ENCODE measurements at regions not wholly inside any gene's neighbourhood (a gene's known extent, or its start where the extent isn't known, plus 50 kb on each side); places are given as distances from the start of the nearest gene placed in this dataset.

GRCh38 chr3:99012051-99012450, 110.6 kb upstream of the DCBLD2 start:
- TF ChIP-seq ZBTB11 (CRISPR knock-in tag; IDR thresholded peaks at IDR 0.05) (no peak), RUNX3 (IDR thresholded peaks at IDR 0.05; ENCODE audit: low read length) (peak; percentile 62; the same call in 1 of the 2 replicates), POLR2A (IDR thresholded peaks at IDR 0.05; ENCODE audit: low read depth, low read length) (no peak), CHD1 (IDR thresholded peaks at IDR 0.05; ENCODE audit: low read depth, low read length) (no peak), ZNF592 (IDR thresholded peaks at IDR 0.05) (no peak), KAT2A (conservative IDR thresholded peaks at IDR 0.05; ENCODE audit: control insufficient read depth, low read depth, low read length) (no peak), POU2F2 (IDR thresholded peaks at IDR 0.05; ENCODE audit: borderline replicate concordance, low read depth, low read length) (peak; percentile 34; the same call in 1 of the 3 replicates), CEBPB (IDR thresholded peaks at IDR 0.05; ENCODE audit: borderline replicate concordance in 1 of 2, low read depth in 2 of 2, low read length in 2 of 2) (peak in 1 of 2 experiments; percentile 64; a peak in 1 of 4 replicates), RCOR1 (conservative IDR thresholded peaks at IDR 0.05; ENCODE audit: low read depth, low read length) (no peak), CREB1 (IDR thresholded peaks at IDR 0.05; ENCODE audit: low read depth) (0 out of 2 replicates have a peak, but pooled peaks have one; percentile 58), RBBP5 (conservative IDR thresholded peaks at IDR 0.05) (no peak), MAX (IDR thresholded peaks at IDR 0.05; ENCODE audit: low read depth, low read length) (no peak), BRCA1 (IDR thresholded peaks at IDR 0.05; ENCODE audit: low read depth, low read length) (no peak)
- TF ChIP-seq, protein P1, sequence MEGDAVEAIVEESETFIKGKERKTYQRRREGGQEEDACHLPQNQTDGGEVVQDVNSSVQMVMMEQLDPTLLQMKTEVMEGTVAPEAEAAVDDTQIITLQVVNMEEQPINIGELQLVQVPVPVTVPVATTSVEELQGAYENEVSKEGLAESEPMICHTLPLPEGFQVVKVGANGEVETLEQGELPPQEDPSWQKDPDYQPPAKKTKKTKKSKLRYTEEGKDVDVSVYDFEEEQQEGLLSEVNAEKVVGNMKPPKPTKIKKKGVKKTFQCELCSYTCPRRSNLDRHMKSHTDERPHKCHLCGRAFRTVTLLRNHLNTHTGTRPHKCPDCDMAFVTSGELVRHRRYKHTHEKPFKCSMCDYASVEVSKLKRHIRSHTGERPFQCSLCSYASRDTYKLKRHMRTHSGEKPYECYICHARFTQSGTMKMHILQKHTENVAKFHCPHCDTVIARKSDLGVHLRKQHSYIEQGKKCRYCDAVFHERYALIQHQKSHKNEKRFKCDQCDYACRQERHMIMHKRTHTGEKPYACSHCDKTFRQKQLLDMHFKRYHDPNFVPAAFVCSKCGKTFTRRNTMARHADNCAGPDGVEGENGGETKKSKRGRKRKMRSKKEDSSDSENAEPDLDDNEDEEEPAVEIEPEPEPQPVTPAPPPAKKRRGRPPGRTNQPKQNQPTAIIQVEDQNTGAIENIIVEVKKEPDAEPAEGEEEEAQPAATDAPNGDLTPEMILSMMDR (IDR thresholded peaks at IDR 0.05 in 2 of 3, conservative IDR thresholded peaks at IDR 0.05 in 1 of 3; ENCODE audit: control insufficient read depth in 2 of 3, extremely low read depth in 1 of 3, insufficient read depth in 1 of 3, low read depth in 3 of 3, low read length in 3 of 3), result no peak
